K562 (cell line): ENCODE measurements at regions not wholly inside any gene's neighbourhood (a gene's known extent, or its start where the extent isn't known, plus 50 kb on each side); places are given as distances from the start of the nearest gene placed in this dataset.
"Not testable (repeated sequence)": the region's sequence is repeated elsewhere in the genome, so short reads cannot be mapped to it uniquely, and the experiment has no call there.

Experiments
- ATAC-seq: fragments of 200-7000 bp; cut with Tn5 transposase; 3 replicates; pipeline ENCODE4 v1.9.1; 2020; ENCODE audit warnings: moderate library complexity
- BruUV-seq: library from RNA; stranded (reverse); fragments of 400-500 nt; replicated peaks from 2 replicates; lab custom pipeline; 2021; lab: Mats Ljungman, UMichigan
- CTCF ChIA-PET: fragments of 300-600 bp; formaldehyde crosslinking; extraction: SDS; loops from one replicate; lab custom pipeline; 2021; ENCODE audit warnings: low intra/inter-chr PET ratio; lab: Yijun Ruan, JAX
- POLR2A ChIA-PET: fragments of 300-600, 350-650 bp; sonication (Branson Sonifier 250); formaldehyde crosslinking; extraction: SDS; loops from one replicate; lab custom pipeline; 2021; ENCODE audit warnings: antibody characterized with exemption, inconsistent platforms; lab: Yijun Ruan, JAX
- DNase-seq, 4 experiments: peaks; one replicate each; pipeline versions ENCODE4 v3.0.0 to v3.0.0-alpha.2; 2011 to 2018; ENCODE audit warnings: low spot score in 3 of 4, mixed read lengths in 3 of 4; ENCODE audit errors: extremely low read depth in 1 of 4
- FAIRE-seq: peaks from 2 replicates; lab custom pipeline; 2011; peaks lifted over from hg19 to GRCh38; lab: Jason Lieb, UNC
- H2AFZ ChIP-seq: 2 replicates; pipeline ENCODE4 v1.6.0; 2011; ENCODE audit warnings: low read depth, low read length, control low read depth, inconsistent platforms
- H3K27ac ChIP-seq: fragments of 200-600 bp; 3 replicates; pipeline ENCODE4 v1.8.0; 2011; ENCODE audit warnings: low read depth, mild to moderate bottlenecking, control low read depth, inconsistent platforms, low read length, moderate library complexity, mixed read lengths; ENCODE audit errors: extremely low read depth
- H3K27me3 ChIP-seq, 2 experiments: fragments of 300-600 bp in 1 of 2; 2 replicates in 1 of 2; 3 replicates in 1 of 2; pipeline versions ENCODE4 v1.6.0 to v1.8.0; 2011; ENCODE audit warnings: inconsistent platforms in 2 of 2, low read length in 2 of 2, mild to moderate bottlenecking in 1 of 2, mixed read lengths in 1 of 2, moderate library complexity in 1 of 2; ENCODE audit not compliant: control insufficient read depth in 2 of 2, insufficient read depth in 2 of 2
- H3K36me3 ChIP-seq: fragments of 300-600 bp; 3 replicates; pipeline ENCODE4 v1.8.0; 2011; ENCODE audit warnings: mild to moderate bottlenecking, low read length, inconsistent platforms; ENCODE audit not compliant: control insufficient read depth, insufficient read depth
- H3K4me1 ChIP-seq, 2 experiments: fragments of 200-600 bp in 1 of 2; replicated peaks in 1 of 2; 2 replicates in 1 of 2; 3 replicates in 1 of 2; pipeline versions ENCODE4 v1.5.1 to v1.8.0; 2011; ENCODE audit warnings: inconsistent platforms in 2 of 2, low read length in 2 of 2, mild to moderate bottlenecking in 1 of 2, mixed read lengths in 1 of 2, moderate library complexity in 1 of 2; ENCODE audit not compliant: control insufficient read depth in 2 of 2, insufficient read depth in 2 of 2
- H3K4me2 ChIP-seq: 2 replicates; pipeline ENCODE4 v1.6.1; 2011; ENCODE audit warnings: low read length, control low read depth, inconsistent platforms, mixed read lengths; ENCODE audit not compliant: insufficient read depth
- H3K4me3 ChIP-seq: fragments of 200-600 bp; sonication (generic), shearing (Covaris generic); 2 replicates; pipeline ENCODE4 v1.5.1; 2016; ENCODE audit warnings: control low read depth, inconsistent platforms
- H3K79me2 ChIP-seq: fragments of 200-600 bp; 3 replicates; pipeline ENCODE4 v1.8.0; 2011; ENCODE audit warnings: low read length, inconsistent platforms; ENCODE audit not compliant: control insufficient read depth, insufficient read depth
- H3K9ac ChIP-seq, 2 experiments: 2 replicates each; pipeline versions ENCODE4 v1.6.0 to v1.6.1; 2011; ENCODE audit warnings: low read depth in 2 of 2, low read length in 2 of 2, control low read depth in 1 of 2, inconsistent platforms in 1 of 2, mild to moderate bottlenecking in 1 of 2, mixed read lengths in 1 of 2; ENCODE audit not compliant: insufficient read depth in 1 of 2
- H3K9me1 ChIP-seq: one replicate; pipeline ENCODE4 v1.6.0; 2011; ENCODE audit warnings: inconsistent platforms, mild to moderate bottlenecking, low read length, moderate library complexity; ENCODE audit not compliant: control insufficient read depth, insufficient read depth
- H3K9me3 ChIP-seq: replicated peaks from 2 replicates; pipeline ENCODE4 v1.5.1; 2011; ENCODE audit warnings: low read depth, low read length, inconsistent platforms; ENCODE audit not compliant: control insufficient read depth, insufficient read depth
- H4K20me1 ChIP-seq: replicated peaks from 2 replicates; pipeline ENCODE4 v1.6.1; 2011; ENCODE audit warnings: low read length, inconsistent platforms, mixed read lengths; ENCODE audit not compliant: control insufficient read depth, insufficient read depth
- DDX20 ChIP-seq: fragments of 450-650 bp; IDR thresholded peaks from 2 replicates; pipeline ENCODE4 v1.6.1; 2016; ENCODE audit warnings: missing genetic modification characterization, low read depth, mild to moderate bottlenecking, missing compliant biosample characterization, moderate library complexity
- MITF ChIP-seq: IDR thresholded peaks from 2 replicates; pipeline ENCODE4 v1.6.1; 2014; ENCODE audit warnings: antibody characterized with exemption
- RREB1 ChIP-seq: fragments of 250-450 bp; sonication (Bioruptor Pico); IDR thresholded peaks from 2 replicates; pipeline ENCODE4 v1.4.0; 2020
- WGBS: fragments of 100-300 bp; shearing (Covaris generic); methylation state at CpG from one replicate; pipeline ENCODE4 v1.1.6; 2016; ENCODE audit warnings: low coverage, mixed read lengths; ENCODE audit not compliant: insufficient coverage; ENCODE audit errors: missing lambda C conversion rate; 5-methylcytosine and 5-hydroxymethylcytosine counted together
- in situ Hi-C: fragments of 300-500 bp; cut with MboI; formaldehyde crosslinking; loops from 4 replicates; pipeline ENCODE4 v1.15.0; 2018; ENCODE audit warnings: inconsistent platforms, mixed read lengths
- intact Hi-C: fragments of 100-400 bp; cut with micrococcal nuclease; formaldehyde crosslinking; loops from 2 replicates; pipeline ENCODE4 v1.14.2; 2022

- TF ChIP-seq RREB1 (CRISPR knock-in tag) (no peak), MITF (no peak), DDX20 (no peak)
Observed at GRCh38 chr9:117839862-117840261, 135.7 kb downstream of the TLR4 start (continued).

- H3K4me3 ChIP-seq, H3K4me2 ChIP-seq, FAIRE-seq, intact Hi-C loops, H3K9me3 ChIP-seq, POLR2A ChIA-PET, H3K36me3 ChIP-seq, H3K27me3 ChIP-seq, H3K27ac ChIP-seq, H3K9me1 ChIP-seq, H2AFZ ChIP-seq, H3K4me1 ChIP-seq, CTCF ChIA-PET, H3K79me2 ChIP-seq, H3K9ac ChIP-seq, in situ Hi-C loops, ATAC-seq, H4K20me1 ChIP-seq, BruUV-seq, DNase-seq: not testable (repeated sequence)
- WGBS, result 7% methylated on average over 8 of the region's 38 CpGs
Observed at GRCh38 chr9:117851836-117852461, 147.7 kb downstream of the TLR4 start.
